ENCODE measurements at regions not wholly inside any gene's neighbourhood (a gene's known extent, or its start where the extent isn't known, plus 50 kb on each side); places are given as distances from the start of the nearest gene placed in this dataset.

DNA sequence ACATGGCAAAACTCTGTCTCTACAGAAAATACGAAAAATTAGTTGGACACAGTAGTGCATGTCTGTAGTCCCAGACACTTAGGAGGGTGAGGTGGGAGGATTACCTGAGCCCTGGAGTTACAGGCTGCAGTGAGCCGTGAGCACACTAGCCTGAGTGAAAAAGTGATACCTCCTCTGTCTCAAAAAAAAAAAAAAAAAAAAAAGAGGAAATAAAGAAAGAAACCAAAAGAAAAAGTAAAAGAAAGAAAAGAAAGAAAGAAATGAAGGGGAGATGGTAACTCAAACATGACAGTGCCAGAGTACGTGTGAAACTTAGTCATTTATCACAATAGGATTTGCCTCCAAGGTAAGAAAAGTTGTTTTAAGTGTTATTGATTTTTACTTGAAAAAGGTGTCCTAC lies 407.0 kb upstream of the MGAT4C start:
- TF ChIP-seq, protein P1, sequence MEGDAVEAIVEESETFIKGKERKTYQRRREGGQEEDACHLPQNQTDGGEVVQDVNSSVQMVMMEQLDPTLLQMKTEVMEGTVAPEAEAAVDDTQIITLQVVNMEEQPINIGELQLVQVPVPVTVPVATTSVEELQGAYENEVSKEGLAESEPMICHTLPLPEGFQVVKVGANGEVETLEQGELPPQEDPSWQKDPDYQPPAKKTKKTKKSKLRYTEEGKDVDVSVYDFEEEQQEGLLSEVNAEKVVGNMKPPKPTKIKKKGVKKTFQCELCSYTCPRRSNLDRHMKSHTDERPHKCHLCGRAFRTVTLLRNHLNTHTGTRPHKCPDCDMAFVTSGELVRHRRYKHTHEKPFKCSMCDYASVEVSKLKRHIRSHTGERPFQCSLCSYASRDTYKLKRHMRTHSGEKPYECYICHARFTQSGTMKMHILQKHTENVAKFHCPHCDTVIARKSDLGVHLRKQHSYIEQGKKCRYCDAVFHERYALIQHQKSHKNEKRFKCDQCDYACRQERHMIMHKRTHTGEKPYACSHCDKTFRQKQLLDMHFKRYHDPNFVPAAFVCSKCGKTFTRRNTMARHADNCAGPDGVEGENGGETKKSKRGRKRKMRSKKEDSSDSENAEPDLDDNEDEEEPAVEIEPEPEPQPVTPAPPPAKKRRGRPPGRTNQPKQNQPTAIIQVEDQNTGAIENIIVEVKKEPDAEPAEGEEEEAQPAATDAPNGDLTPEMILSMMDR (IDR thresholded peaks at IDR 0.05; ENCODE audit: unreplicated experiment) = no peak
- H3K4me1 Mint-ChIP-seq (ENCODE audit: low read depth) = peaks cover 9% of the 10 kb centered on the region
- H3K27ac Mint-ChIP-seq = no peak overlapping the region
- no peaks in the 10 kb centered on the region for H3K36me3 Mint-ChIP-seq (ENCODE audit: insufficient read depth)
- no peaks in the 10 kb centered on the region for H3K9me3 Mint-ChIP-seq (ENCODE audit: low read depth)
- H3K4me3 Mint-ChIP-seq (ENCODE audit: low read depth) = no peak overlapping the region
- no peaks in the 10 kb centered on the region for H3K27me3 Mint-ChIP-seq
- no peak for DNase-seq (ENCODE audit: low spot score, unreplicated experiment)

DNA sequence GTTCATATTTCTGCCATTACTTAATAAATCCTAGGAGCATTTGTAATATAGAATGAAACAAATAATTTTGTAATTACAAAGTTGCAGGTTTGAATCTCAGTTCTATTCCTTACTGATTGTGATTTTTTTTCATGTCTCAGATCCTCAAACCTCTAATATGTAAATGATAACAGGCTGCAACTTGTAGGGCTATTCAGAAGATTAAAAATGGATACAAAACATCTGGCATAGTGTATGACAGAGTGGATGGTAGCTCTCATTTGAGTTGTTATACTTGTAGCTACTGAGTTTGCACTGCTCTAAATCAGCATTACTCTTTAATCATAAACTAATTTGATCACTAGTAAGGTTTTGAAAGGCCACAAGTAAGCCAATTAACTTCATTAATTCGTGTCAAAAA lies 406.3 kb upstream of the MGAT4C start:
- Mint-ChIP-seq H3K4me3 (ENCODE audit: low read depth) (no peak overlapping the region), H3K36me3 (ENCODE audit: insufficient read depth) (no peaks in the 10 kb centered on the region), H3K27ac (no peak overlapping the region), H3K4me1 (ENCODE audit: low read depth) (peaks cover 9% of the 10 kb centered on the region), H3K9me3 (ENCODE audit: low read depth) (no peaks in the 10 kb centered on the region), H3K27me3 (no peaks in the 10 kb centered on the region)
- DNase-seq (ENCODE audit: low spot score, unreplicated experiment) = no peak
- TF ChIP-seq, protein P1 (IDR thresholded peaks at IDR 0.05; ENCODE audit: unreplicated experiment) = no peak

DNA sequence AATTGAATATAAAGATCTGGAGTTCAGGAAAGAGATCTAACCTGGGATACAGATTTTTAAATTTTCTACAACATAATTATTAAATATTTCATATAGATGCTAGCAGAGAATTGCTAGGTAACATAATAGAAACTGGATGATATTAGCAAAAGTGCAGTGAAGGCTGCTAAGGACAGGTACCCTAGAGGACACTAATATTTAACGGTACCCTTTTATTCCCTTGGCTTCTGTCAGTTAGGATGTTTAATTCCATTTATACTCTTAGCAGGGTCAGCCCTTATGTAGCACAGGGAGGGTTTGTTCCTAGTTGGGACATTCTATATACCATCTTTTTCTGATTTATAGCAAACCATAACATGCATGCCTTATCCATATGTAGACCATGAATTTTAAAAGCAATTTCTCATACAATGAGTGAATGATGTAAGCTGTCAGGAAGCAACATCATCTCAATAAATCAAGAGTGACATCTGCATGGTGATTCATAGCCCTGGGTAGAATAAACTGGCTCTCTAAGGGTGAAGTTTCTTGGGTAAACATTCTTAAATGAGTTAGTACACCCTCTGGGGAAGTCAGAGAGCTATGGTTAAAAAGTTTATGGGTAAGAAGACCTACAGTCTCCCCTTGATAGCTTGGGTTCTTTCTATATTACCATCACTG lies 404.4 kb upstream of the MGAT4C start:
- TF ChIP-seq, protein P1 (IDR thresholded peaks at IDR 0.05; ENCODE audit: unreplicated experiment) = no peak
- Mint-ChIP-seq H3K27me3 (no peaks in the 10 kb centered on the region), H3K4me3 (ENCODE audit: low read depth) (no peak overlapping the region), H3K4me1 (ENCODE audit: low read depth) (peaks cover 10% of the 10 kb centered on the region), H3K9me3 (ENCODE audit: low read depth) (no peaks in the 10 kb centered on the region), H3K36me3 (ENCODE audit: insufficient read depth) (no peaks in the 10 kb centered on the region), H3K27ac (no peak overlapping the region)
- DNase-seq (ENCODE audit: low spot score, unreplicated experiment) = no peak

- Mint-ChIP-seq H3K4me3 (ENCODE audit: low read depth) (no peak overlapping the region), H3K4me1 (ENCODE audit: low read depth) (peaks cover 10% of the 10 kb centered on the region), H3K9me3 (ENCODE audit: low read depth) (no peaks in the 10 kb centered on the region), H3K27me3 (no peaks in the 10 kb centered on the region), H3K27ac (no peak overlapping the region), H3K36me3 (ENCODE audit: insufficient read depth) (no peaks in the 10 kb centered on the region)
- TF ChIP-seq, protein P1 (IDR thresholded peaks at IDR 0.05; ENCODE audit: unreplicated experiment) = no peak
- no peak for DNase-seq (ENCODE audit: low spot score, unreplicated experiment)
These were observed 403.8 kb upstream of the MGAT4C start for GRCh38 chr12:86659985-86660384.

DNA sequence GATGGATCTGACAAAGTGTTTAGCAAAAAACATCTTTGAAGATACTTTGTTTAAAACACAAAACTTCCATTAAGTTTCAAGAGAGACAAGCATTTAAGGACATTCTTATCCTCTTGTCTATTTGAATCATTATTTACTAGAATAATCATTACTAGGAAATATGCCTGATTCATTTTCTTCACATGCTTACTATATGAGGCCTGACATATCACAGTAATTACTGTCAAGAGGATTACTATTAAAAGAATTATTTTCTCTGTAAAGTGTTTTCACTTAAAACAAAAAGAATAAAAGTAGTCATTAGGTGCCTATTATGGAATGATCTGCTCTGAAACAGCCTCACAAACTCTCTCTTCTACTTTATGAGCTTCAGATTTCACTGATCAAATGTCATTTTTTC lies 402.1 kb upstream of the MGAT4C start:
- TF ChIP-seq, protein P1 (IDR thresholded peaks at IDR 0.05; ENCODE audit: unreplicated experiment) = no peak
- no peak for DNase-seq (ENCODE audit: low spot score, unreplicated experiment)
- H3K4me3 Mint-ChIP-seq (ENCODE audit: low read depth) = no peak overlapping the region
- H3K36me3 Mint-ChIP-seq (ENCODE audit: insufficient read depth) = no peaks in the 10 kb centered on the region
- no peaks in the 10 kb centered on the region for H3K9me3 Mint-ChIP-seq (ENCODE audit: low read depth)
- H3K4me1 Mint-ChIP-seq (ENCODE audit: low read depth) = peaks cover 10% of the 10 kb centered on the region
- no peak overlapping the region for H3K27ac Mint-ChIP-seq
- no peaks in the 10 kb centered on the region for H3K27me3 Mint-ChIP-seq
